ENCODE measurements at regions not wholly inside any gene's neighbourhood (a gene's known extent, or its start where the extent isn't known, plus 50 kb on each side); places are given as distances from the start of the nearest gene placed in this dataset.

DNA sequence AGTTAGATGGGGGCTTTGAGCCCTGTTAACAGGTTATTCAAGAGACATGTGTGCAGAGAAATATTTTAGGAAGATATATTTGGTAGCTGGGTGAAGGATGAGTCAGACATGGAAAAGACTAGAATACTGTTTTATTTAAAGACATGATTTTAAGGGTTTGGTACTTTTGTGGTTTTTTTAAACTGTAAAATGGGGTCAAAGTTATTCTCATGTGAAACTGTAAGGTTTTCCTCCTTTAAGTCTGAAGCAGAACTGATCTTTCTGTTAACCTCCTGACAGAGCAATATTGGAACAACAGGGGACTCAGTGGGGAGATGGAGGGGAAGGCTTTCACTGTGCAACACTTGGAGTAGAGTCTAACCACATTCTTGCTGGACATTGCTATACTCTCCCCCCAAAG lies 112.4 kb upstream of the LSM6 start:
- TF ChIP-seq, protein P1, sequence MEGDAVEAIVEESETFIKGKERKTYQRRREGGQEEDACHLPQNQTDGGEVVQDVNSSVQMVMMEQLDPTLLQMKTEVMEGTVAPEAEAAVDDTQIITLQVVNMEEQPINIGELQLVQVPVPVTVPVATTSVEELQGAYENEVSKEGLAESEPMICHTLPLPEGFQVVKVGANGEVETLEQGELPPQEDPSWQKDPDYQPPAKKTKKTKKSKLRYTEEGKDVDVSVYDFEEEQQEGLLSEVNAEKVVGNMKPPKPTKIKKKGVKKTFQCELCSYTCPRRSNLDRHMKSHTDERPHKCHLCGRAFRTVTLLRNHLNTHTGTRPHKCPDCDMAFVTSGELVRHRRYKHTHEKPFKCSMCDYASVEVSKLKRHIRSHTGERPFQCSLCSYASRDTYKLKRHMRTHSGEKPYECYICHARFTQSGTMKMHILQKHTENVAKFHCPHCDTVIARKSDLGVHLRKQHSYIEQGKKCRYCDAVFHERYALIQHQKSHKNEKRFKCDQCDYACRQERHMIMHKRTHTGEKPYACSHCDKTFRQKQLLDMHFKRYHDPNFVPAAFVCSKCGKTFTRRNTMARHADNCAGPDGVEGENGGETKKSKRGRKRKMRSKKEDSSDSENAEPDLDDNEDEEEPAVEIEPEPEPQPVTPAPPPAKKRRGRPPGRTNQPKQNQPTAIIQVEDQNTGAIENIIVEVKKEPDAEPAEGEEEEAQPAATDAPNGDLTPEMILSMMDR (IDR thresholded peaks at IDR 0.05), result no peak
- TF ChIP-seq POLR2A (IDR thresholded peaks at IDR 0.05), result no peak
